Pancreas (tissue), 10 donors: ENCODE measurements at regions not wholly inside any gene's neighbourhood (a gene's known extent, or its start where the extent isn't known, plus 50 kb on each side); places are given as distances from the start of the nearest gene placed in this dataset.
"Not testable (repeated sequence)": the region's sequence is repeated elsewhere in the genome, so short reads cannot be mapped to it uniquely, and the experiment has no call there.

Source experiments
- ATAC-seq, 4 donors: fragments of 200-7000 bp; cut with Tn5 transposase; one replicate each; pipeline versions ENCODE4 v1.8.0 to v1.9.1; 2020; ENCODE audit warnings: mild to moderate bottlenecking in 4 of 4, moderate library complexity in 4 of 4
- DNase-seq, 6 donors: peaks; one replicate each; pipeline ENCODE4 v3.0.0-alpha.2; 2020
- FAIRE-seq: peaks from 2 replicates; lab custom pipeline; 2012; peaks lifted over from hg19 to GRCh38; lab: Jason Lieb, UNC
- H3K27ac ChIP-seq, 4 donors: fragments of 200-600 bp; sonication (generic); 1 replicate in 3 of 4; 2 replicates in 1 of 4; pipeline versions ENCODE4 v1.5.0 to v1.8.0; 2020
- H3K27me3 ChIP-seq, 4 donors: fragments of 200-600 bp; one replicate each; pipeline ENCODE4 v1.8.0; 2021
- H3K36me3 ChIP-seq, 3 donors: fragments of 200-600 bp; sonication (generic) in 1 of 3; one replicate each; pipeline versions ENCODE4 v1.5.0 to v1.8.0; 2020 to 2021
- H3K4me1 ChIP-seq, 3 donors: fragments of 200-600 bp; one replicate each; pipeline ENCODE4 v1.8.0; 2021
- H3K4me3 ChIP-seq, 4 donors: fragments of 200-600 bp; sonication (generic) in 2 of 4; one replicate each; pipeline versions ENCODE4 v1.5.0 to v1.8.0; 2020 to 2021
- H3K9me3 ChIP-seq, 4 donors: fragments of 200-600 bp; one replicate each; pipeline ENCODE4 v1.8.0; 2021
- WGBS, 2 donors: extraction: QIAGEN DNeasy Blood & Tissue Kit; methylation state at CpG; one replicate each; pipeline ENCODE4 v1.1.7; 2013; 5-methylcytosine and 5-hydroxymethylcytosine counted together
- intact Hi-C, 3 donors: fragments of 100-400 bp; cut with DNase I; formaldehyde crosslinking; loops; one replicate each; pipeline versions ENCODE4 v1.11.1 to v1.14.2; 2022
- donor health status: healthy with polysubstance abuse.
- donor health status: DM: no; HTN: no; CAD: no; lungs with moderate emphysema.
- donor health status: DM: no; HTN: no; CAD: no.
- donor health status: control.
- donor health status: control.
- donor health status: Bipolar disorder and iron deficiency.
- donor health status: DM: yes; HTN: yes; CAD: no.
- donor health status: DM: no; HTN: no; CAD: no.
- donor health status: DM: no; HTN: no; CAD: no.
- donor health status: DM: yes; HTN: yes; CAD: no.

DNA sequence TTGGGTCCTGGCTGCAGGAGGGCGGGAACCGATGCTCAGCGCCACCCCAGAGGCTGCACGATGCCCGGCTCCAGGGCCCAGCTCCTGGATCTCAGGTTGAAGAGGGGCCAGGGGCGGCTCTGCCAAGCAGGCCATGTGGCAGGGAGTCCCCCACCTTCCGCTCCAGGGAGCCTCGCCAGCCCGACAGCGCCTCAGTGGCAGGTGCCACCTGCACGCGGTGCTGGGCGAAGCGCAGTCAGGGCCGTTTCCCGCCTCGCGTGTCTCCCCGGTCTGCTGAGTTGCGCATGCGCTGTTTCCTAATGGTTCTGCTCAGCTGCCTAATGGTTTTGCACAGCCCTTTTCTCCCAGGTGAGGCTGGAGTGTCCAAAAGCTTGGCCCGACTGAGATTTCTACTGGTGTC, 264.0 kb upstream of the OR11H1 start:
- H3K27ac ChIP-seq, H3K9me3 ChIP-seq, H3K4me3 ChIP-seq, intact Hi-C loops, ATAC-seq, H3K36me3 ChIP-seq, H3K4me1 ChIP-seq, FAIRE-seq, H3K27me3 ChIP-seq: not testable (repeated sequence)
- DNase-seq: peak in 1 of 6 donors; percentile 21
- 73% methylated on average over 13 of the region's 22 CpGs; no CpG with 5 or more reads in 1 of the 2 donors for WGBS, 2 donors
